ENCODE measurements at regions not wholly inside any gene's neighbourhood (a gene's known extent, or its start where the extent isn't known, plus 50 kb on each side); places are given as distances from the start of the nearest gene placed in this dataset.

DNA sequence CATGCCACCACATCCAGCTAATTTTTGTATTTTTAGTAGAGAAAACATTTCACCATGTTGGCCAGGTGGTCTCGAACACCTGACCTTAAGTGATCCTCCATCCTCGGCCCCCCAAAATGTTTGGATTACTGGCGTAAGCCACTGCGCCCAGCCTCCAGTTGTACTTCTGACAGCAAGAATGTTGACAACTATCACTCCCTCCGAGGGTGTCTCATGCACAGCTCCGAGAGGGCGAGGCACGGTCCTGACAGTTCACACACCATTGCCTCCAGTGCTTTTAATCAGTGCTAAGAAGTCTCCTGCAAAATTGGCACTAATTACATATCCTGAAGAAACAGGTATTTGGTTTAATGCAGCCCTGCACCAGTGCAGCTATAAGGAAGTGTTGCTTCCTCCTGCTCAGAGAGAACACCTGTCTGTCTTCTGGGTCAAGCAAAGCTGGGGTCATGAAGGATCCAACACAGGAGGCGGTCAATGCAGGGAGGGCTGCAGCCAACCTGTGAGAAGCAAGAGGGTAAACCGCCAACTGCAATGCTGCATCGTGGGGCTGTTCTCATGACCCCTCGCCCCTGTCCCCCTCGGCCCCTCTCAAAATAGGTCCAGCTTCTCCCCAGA is 184.0 kb downstream of the MED10 start:
- no peak for DNase-seq

DNA sequence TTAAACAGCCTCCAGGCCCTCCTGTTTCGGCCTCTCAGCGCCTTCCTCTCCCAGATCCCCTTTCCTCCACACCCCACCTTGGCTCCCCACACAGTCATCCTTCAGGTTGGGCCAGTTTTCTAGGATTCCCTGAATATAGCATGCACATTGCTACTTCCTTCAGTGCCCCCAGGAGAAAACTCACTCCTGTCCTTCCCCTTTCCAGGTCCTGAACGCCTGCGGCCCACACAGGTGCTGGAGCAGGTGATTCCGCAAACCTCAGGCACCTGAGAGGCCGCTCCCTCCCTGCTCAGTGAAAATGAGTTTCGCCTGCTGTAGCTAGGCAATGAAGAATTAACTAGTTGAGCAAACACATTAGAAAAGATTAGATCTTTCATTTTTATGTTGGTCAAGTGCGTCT is 185.0 kb downstream of the MED10 start:
- no peak for DNase-seq

DNA sequence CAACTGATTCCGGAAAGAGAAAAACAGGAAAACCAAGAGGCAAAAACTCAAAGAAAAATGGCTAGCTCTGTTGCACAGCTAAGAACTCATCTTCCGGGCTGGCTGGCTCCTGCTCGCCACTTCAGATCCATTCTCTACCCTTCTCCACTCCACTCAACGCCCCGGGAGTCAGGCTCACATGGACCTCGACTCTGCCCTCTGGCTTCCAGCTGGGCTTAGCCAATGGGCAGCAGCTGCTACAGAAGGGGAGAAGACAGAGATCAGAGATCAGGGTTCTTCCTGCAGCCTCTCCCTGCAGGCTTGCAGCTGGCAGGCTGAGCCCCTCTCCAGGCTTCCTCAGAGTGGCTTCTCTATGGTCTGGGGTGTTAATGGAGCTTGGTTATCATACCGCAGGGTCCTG is 187.5 kb downstream of the MED10 start:
- DNase-seq: no peak

DNA sequence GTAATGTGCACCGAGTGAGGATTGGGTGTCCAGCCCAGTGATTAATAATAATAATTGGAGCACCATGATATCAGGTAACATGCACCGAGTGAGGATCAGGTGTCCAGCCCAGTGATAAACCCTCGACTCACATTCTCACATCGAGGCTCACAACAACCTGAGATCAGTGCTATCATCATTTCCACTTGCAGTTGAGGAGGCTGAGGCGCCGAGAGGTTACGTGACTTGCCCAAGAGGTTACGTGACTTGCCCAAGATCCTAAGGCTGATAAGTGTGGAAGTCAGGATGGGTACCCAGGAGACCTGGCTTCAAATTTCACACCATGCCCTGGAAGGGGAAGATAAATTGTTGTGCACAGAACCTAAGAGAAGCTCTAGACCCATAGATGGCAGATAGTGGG is 189.4 kb downstream of the MED10 start:
- DNase-seq: no peak

- no peak for DNase-seq
Observed at GRCh38 chr5:6188344-6188743, 190.0 kb downstream of the MED10 start.

GRCh38 chr5:6187501-6187900 is 190.8 kb downstream of the MED10 start:
- DNase-seq: no peak

DNA sequence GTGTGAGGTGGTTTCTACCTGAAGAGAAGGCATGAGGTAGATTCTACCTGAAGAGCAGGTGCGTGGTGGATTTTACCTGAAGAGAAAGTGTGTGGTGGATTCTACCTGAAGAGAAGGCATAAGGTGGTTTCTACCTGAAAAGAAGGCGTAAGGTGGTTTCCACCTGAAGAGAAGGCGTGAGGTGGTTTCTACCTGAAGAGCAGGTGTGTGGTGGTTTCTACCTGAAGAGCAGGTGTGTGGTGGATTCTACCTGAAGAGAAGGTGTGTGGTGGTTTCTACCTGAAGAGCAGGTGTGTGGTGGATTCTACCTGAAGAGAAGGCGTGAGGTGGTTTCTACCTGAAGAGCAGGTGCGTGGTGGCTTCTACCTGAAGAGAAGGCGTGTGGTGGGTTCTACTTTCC is 192.8 kb downstream of the MED10 start:
- no peak for DNase-seq

DNA sequence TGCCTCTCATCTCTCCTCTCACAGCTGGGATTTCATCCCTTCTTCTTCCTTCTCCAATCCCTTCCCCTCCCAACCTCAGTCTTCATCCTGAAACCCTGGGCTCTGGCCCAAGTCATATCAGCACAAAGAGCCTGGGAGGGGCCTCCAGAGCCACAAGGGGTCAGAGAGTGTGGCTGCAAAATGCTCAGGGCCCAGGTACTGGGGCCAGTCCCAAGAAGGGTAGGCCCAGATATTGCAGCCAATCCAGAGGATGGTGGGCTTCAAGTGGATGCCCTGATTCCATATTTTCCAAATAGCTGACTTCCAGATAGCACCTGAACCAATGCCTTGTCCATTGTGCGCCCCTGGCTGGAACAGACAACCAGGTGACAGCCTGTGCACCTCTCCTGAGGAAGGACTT is 193.9 kb downstream of the MED10 start:
- DNase-seq: no peak

DNA sequence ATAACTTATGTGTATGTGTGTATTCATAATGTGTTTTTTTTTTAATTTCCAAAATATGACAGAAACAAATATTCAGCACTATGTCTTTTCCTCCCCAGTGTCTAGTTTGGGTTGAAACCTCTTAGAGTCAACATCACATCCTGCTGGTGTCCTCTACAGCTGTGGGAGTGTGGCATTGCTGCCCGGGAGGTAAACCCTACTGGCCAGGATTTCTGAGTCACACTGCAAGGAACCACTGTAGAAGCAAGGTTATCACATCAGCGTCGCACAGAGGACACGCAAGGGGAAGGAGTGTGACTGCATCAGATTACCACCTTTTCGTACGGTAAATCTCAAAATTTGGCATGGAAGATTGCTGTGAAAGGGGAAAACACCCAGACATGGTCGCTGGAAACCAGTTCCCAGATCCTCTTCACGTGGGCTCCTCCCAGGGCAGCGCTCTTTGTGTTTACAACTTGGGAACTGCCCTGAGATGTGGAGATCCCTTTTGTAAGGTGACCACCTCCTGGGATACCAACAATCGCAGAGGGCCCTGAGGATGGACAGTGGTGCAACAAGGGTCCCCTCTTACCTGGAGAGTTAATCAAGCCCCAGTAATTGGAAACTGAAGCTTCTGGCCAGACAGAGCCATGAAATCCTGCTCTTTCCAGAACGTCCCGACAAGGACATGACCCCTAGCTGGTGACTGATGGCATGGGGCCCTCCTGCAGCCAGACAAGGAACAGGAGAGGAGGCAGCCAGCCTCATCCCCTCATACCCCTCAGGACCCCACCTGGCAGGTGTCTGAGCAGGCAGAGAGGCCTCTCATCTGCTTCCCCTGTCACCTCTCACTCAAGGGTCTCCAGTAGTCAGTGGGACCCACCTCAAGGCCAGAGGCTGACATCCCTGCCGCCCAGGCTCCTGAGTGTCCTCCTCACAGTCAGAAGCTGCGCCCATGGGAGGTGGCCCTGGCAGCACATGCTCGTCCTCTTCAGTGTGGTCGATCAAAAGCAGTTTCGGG is 194.7 kb downstream of the MED10 start:
- DNase-seq: no peak

DNA sequence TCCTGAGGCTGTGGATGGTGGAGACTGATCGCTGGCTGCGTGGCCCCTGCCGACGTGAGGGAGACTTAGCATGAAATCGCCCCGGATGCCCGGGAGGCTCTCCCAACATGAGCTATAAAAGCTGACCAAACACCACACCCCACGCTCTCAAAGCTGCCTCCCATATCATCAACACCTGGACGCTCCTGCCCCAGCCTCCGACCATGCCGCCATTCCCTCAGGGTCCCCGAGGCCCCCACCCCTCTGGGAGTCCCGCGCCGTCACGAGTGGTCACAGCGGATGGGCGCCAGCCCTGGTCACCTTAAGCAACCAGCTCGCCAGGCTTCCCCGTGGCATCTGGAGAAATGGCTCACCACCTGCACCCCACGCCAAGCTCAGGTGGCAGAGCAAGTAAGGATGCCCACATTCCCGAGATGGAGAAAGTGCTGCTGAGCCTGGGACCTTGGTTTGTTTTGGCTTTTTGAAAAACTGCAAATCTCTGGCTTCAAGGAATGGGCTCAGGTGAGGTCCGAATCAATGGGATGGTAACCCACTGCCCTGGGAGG is 196.0 kb downstream of the MED10 start:
- no peak for DNase-seq

DNA sequence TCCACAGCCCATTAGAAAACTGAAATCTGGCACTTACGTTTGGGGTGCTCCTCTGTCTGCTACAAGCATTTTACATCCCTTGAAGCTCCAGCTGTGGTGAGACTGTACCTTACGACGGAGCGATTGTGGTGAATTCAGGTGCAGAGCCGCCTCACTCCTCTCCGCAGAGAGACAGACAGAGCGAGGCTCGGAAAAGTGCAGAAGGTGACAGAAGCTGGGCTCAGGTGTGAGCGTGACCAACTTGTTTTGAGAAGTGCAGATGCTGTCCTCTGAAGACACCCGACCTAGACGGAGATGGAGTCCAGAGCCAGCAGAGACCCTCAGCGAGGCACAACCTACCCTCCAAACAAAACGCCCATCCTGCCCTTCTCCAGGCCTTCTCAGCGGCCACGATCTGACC is 196.5 kb downstream of the MED10 start:
- no peak for DNase-seq

- no peak for DNase-seq
Observed at GRCh38 chr5:6181147-6181729, 197.1 kb downstream of the MED10 start.

DNA sequence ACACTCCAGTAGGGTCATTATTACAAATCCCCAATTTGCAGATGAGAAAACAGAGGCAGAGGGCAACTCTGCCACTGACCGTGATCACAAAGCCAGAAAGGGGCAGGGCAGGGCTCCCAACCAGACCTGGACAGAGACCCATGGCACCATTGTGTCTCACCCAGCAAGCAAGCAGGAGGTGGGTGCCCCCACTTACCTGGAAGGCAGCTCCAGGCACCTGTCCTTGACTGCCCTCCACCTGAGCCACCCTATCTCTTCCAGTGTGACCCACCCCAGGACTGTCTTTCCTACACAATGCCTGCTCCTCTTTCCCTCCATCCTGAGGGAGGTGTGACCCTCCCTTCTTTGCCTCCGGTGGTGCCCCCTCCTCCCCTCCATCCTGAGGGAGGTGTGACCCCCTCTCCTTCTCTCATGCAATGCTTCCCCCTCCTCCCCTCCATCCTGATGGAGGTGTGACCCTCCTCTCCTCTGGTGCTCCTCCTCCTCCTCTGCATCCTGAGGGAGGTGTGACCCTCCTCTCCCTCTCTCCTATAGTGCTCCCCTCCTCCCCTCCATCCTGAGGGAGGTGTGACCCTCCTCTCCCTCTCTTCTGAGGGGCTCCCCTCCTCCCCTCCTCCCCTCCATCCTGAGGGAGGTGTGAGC is 198.0 kb downstream of the MED10 start:
- DNase-seq: no peak

- no peak for DNase-seq
Observed at GRCh38 chr5:6178846-6179532, 199.4 kb downstream of the MED10 start.

DNA sequence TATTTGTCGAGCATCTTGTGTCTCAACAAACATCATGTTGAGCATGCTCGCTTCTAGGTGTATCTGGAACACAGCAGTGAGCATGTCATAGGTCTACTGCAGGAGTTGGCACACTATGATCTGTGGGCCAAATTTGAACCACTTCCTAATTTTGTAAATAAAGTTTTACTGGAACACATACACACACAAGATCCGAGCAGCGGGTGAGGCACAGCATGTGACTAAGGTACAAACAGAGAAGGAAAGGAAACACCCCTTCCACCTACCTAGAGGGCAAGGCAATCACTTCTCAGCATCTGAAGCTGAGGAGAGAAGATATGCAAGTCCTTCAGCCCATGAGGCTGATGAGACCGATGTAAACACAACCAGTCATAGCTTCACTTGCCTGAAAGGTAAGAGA is 200.4 kb downstream of the MED10 start:
- DNase-seq: no peak

DNA sequence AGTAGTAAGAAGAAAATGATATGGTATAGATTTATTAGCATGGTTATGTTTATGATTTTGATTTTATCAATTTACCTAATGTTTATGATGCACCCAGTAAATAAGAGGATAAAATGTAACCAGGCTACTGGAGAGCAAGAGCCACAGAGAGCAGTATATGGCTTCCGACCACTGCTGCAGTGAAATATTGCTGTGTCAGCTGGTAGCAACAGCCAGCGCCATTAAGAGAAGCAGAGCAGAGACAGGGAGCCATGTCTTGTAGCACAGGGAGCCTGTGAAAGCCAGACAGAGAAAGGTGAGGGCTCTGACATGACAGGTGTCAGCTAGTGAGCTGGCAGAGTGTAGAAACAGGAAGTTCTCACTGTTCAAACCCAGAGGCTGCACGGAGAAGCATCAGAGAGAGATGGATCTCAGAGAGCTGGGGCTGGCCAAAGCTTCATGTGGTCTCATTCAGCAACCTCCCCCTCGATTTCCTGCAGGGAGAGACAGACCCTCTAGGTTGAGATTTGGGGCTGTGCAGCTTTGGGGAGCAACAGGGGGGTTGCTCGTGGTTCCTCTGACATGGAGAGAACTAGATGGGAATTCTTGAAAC is 202.1 kb downstream of the MED10 start:
- DNase-seq: no peak

DNA sequence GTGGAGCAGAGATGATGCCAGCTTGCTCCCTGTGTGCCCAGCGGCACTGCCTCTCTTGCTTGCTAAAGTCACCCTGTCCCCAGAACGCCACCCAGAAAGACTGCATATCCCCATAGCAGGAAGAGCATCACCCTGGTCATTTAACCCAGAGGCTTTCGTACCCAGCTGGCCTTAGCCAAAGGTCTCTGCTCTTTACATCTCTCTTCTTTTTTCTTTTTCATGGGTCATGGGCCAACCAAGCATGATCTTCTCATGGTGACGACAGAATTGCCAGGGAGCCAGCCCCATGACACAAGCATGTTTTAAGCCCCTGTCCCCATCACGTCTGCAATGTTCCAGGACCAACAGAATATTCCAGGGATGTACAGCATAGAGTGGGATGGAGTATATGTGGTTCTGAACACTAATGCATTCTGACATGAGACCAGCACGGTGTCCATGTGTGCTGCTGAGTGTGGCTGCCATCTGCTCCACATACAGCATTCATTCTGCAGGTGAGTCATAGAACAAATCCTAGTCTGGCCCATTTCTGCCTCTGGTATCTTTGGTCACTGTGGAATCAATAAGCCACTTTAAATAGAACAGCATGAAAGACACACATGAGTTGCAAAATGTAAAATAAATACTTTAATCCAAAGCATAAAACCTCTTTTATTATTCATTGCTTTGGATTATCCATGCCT is 203.0 kb downstream of the MED10 start:
- DNase-seq: no peak

GRCh38 chr5:6169660-6170059 is 208.7 kb downstream of the MED10 start:
- no peak for DNase-seq

GRCh38 chr5:6166698-6167394 is 211.5 kb downstream of the MED10 start:
- no peak for DNase-seq

DNA sequence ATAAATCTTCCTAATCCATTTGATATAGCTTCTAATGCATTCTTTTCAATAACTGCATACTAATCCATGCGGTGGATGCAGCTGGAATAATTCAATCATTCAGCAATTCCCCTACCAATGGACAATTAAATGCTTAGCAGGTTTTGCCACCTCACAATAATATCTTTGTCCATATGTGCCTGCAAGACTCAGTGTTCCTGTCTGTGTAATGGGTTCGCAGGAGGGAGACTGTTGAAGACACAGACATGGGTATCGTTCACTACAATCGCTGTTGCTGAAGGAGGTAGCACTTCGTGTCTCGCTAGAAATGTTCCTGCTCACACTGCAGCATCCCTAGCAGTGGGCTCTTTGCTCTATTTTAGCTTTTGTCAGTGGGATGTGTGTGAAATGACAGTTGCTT is 214.4 kb downstream of the MED10 start:
- DNase-seq: no peak

DNA sequence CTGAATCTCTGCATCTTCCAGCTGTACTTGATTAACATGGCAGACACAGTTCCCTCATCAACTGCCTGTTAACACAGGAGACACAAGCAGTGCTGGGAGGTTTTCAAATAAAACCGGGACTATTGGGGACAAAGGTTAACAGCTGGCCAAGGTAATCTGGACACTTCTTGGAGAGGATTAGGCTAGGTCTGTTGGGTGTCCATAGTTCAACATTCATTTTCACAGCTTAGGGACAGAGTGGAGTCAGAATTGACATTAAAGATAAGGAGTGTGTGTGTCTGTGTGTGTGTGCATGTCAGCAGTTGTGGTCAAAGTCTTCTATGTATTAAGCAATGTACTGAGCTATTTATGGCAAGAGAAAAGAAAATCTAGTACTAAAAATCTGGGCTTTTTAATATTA is 216.2 kb downstream of the MED10 start:
- DNase-seq: no peak
